Vagina (tissue), 2 donors: ENCODE measurements at regions not wholly inside any gene's neighbourhood (a gene's known extent, or its start where the extent isn't known, plus 50 kb on each side); places are given as distances from the start of the nearest gene placed in this dataset.

ENCODE experiments used
- DNase-seq, 2 donors: peaks; one replicate each; pipeline ENCODE4 v3.0.0-alpha.2; 2017; ENCODE audit errors: extremely low spot score in 2 of 2
- H3K27ac ChIP-seq: fragments of 200-600 bp; sonication (generic); one replicate; pipeline ENCODE4 v1.5.1; 2019
- H3K27me3 ChIP-seq: fragments of 200-600 bp; sonication (generic); one replicate; pipeline ENCODE4 v1.5.1; 2019
- H3K36me3 ChIP-seq, 2 donors: fragments of 200-600 bp; sonication (generic); one replicate each; pipeline ENCODE4 v1.5.1; 2017 to 2019
- H3K4me1 ChIP-seq: fragments of 200-600 bp; sonication (generic); one replicate; pipeline ENCODE4 v1.5.1; 2019
- H3K4me3 ChIP-seq, 2 donors: fragments of 200-600 bp; sonication (generic); 1 replicate in 1 of 2; 2 replicates in 1 of 2; pipeline ENCODE4 v1.5.1; 2016 to 2019
- H3K9me3 ChIP-seq: fragments of 200-600 bp; sonication (generic); one replicate; pipeline ENCODE4 v1.5.1; 2019
- CTCF ChIP-seq, 3 experiments: fragments of 450-650 bp in 2 of 3; fragments of 200-600 bp in 1 of 3; sonication (generic) in 1 of 3; IDR thresholded peaks; one replicate each; pipeline ENCODE4 v1.5.1; 2017 to 2019; ENCODE audit warnings: antibody characterized with exemption in 3 of 3, mild to moderate bottlenecking in 2 of 3, moderate library complexity in 2 of 3
- POLR2A ChIP-seq, 2 donors: fragments of 450-650 bp; IDR thresholded peaks; one replicate each; pipeline ENCODE4 v1.6.1; 2017; ENCODE audit warnings: antibody characterized with exemption in 2 of 2, mild to moderate bottlenecking in 2 of 2, moderate library complexity in 2 of 2
- POLR2AphosphoS5 ChIP-seq, 2 donors: sonication (generic); formaldehyde crosslinking; IDR thresholded peaks; one replicate each; pipeline ENCODE4 v1.9.0; 2017; ENCODE audit warnings: antibody characterized with exemption in 2 of 2, mild to moderate bottlenecking in 2 of 2, low read depth in 1 of 2; ENCODE audit not compliant: insufficient read depth in 1 of 2
- intact Hi-C: fragments of 100-400 bp; cut with DNase I; formaldehyde crosslinking; loops from one replicate; pipeline ENCODE4 v1.15.1; 2023

GRCh38 chr13:40070357-40070756, 414.9 kb downstream of the COG6 start:
- TF ChIP-seq POLR2AphosphoS5 (IDR thresholded peaks at IDR 0.05; ENCODE audit: insufficient read depth in 1 of 2, low read depth in 1 of 2) (no peak), POLR2A (IDR thresholded peaks at IDR 0.05) (no peak), CTCF (IDR thresholded peaks at IDR 0.05) (no peak)
- Histone ChIP-seq H3K4me3 (no peak overlapping the region), H3K4me1 (peaks cover under 1% of the 10 kb centered on the region), H3K9me3 (no peaks in the 10 kb centered on the region), H3K27me3 (no peaks in the 10 kb centered on the region), H3K36me3 (no peaks in the 10 kb centered on the region), H3K27ac (no peak overlapping the region)
- intact Hi-C loops = loop anchor here (10.0 kb wide), 2 partner anchors 374 to 594 kb away; partner anchors contain the start of gene FOXO1
- no peak for DNase-seq

GRCh38 chr13:40072663-40073120, 417.2 kb downstream of the COG6 start:
- no peak overlapping the region for H3K27ac ChIP-seq
- no peaks in the 10 kb centered on the region for H3K27me3 ChIP-seq
- intact Hi-C loops = loop anchor here (10.0 kb wide), 2 partner anchors 372 to 592 kb away; partner anchors contain the start of gene FOXO1
- H3K4me1 ChIP-seq = no peaks in the 10 kb centered on the region
- H3K9me3 ChIP-seq = no peaks in the 10 kb centered on the region
- H3K4me3 ChIP-seq = no peak overlapping the region
- DNase-seq = no peak
- TF ChIP-seq CTCF (IDR thresholded peaks at IDR 0.05) = no peak
- TF ChIP-seq POLR2AphosphoS5 (IDR thresholded peaks at IDR 0.05; ENCODE audit: insufficient read depth in 1 of 2, low read depth in 1 of 2) = no peak
- no peak for TF ChIP-seq POLR2A (IDR thresholded peaks at IDR 0.05)
- no peaks in the 10 kb centered on the region for H3K36me3 ChIP-seq

GRCh38 chr13:40074338-40074737, 418.9 kb downstream of the COG6 start:
- H3K9me3 ChIP-seq = no peaks in the 10 kb centered on the region
- H3K4me3 ChIP-seq = no peak overlapping the region
- H3K27me3 ChIP-seq = no peaks in the 10 kb centered on the region
- no peak for DNase-seq
- H3K36me3 ChIP-seq = no peaks in the 10 kb centered on the region
- H3K27ac ChIP-seq = no peak overlapping the region
- TF ChIP-seq POLR2AphosphoS5 (IDR thresholded peaks at IDR 0.05; ENCODE audit: insufficient read depth in 1 of 2, low read depth in 1 of 2) (no peak), CTCF (IDR thresholded peaks at IDR 0.05) (no peak), POLR2A (IDR thresholded peaks at IDR 0.05) (no peak)
- intact Hi-C loops = loop anchor here (10.0 kb wide), 2 partner anchors 370 to 590 kb away; partner anchors contain the start of gene FOXO1
- H3K4me1 ChIP-seq = no peaks in the 10 kb centered on the region

- no peaks in the 10 kb centered on the region for H3K27me3 ChIP-seq
- H3K27ac ChIP-seq = no peak overlapping the region
- H3K4me1 ChIP-seq = no peaks in the 10 kb centered on the region
- intact Hi-C loops = loop anchor here (10.0 kb wide), 2 partner anchors 370 to 590 kb away; partner anchors contain the start of gene FOXO1
- DNase-seq = no peak
- no peaks in the 10 kb centered on the region for H3K9me3 ChIP-seq
- no peaks in the 10 kb centered on the region for H3K36me3 ChIP-seq
- no peak overlapping the region for H3K4me3 ChIP-seq
- TF ChIP-seq POLR2A (IDR thresholded peaks at IDR 0.05) (no peak), CTCF (IDR thresholded peaks at IDR 0.05) (no peak), POLR2AphosphoS5 (IDR thresholded peaks at IDR 0.05; ENCODE audit: insufficient read depth in 1 of 2, low read depth in 1 of 2) (no peak)
Observed at GRCh38 chr13:40075281-40075680, 419.8 kb downstream of the COG6 start.

GRCh38 chr13:40076765-40077362, 421.4 kb downstream of the COG6 start:
- Histone ChIP-seq H3K27ac (no peak overlapping the region), H3K36me3 (no peaks in the 10 kb centered on the region), H3K27me3 (no peaks in the 10 kb centered on the region), H3K4me1 (no peaks in the 10 kb centered on the region), H3K9me3 (no peaks in the 10 kb centered on the region), H3K4me3 (no peak overlapping the region)
- no peak for DNase-seq
- intact Hi-C loops = loop anchor here (10.0 kb wide), 2 partner anchors 368 to 588 kb away; partner anchors contain the start of gene FOXO1
- TF ChIP-seq POLR2AphosphoS5 (IDR thresholded peaks at IDR 0.05; ENCODE audit: insufficient read depth in 1 of 2, low read depth in 1 of 2) (no peak), CTCF (IDR thresholded peaks at IDR 0.05) (no peak), POLR2A (IDR thresholded peaks at IDR 0.05) (no peak)
